T-helper 22 cell (primary cell): ENCODE measurements at regions not wholly inside any gene's neighbourhood (a gene's known extent, or its start where the extent isn't known, plus 50 kb on each side); places are given as distances from the start of the nearest gene placed in this dataset.

Source experiments
- DNase-seq: peaks from one replicate; pipeline ENCODE4 v3.0.0-alpha.2; 2020; ENCODE audit warnings: low read depth

- DNase-seq = no peak
Measured at GRCh38 chr6:87803791-87804190, 101.8 kb upstream of the AKIRIN2 start.

- DNase-seq = no peak
Measured at GRCh38 chr6:87799651-87800050, 97.6 kb upstream of the AKIRIN2 start.

- DNase-seq = no peak
Measured at GRCh38 chr6:87798393-87799278, 96.6 kb upstream of the AKIRIN2 start.

- no peak for DNase-seq
Measured at GRCh38 chr6:87794922-87795885, 93.2 kb upstream of the AKIRIN2 start.

- DNase-seq = no peak
Measured at GRCh38 chr6:87793315-87793714, 91.3 kb upstream of the AKIRIN2 start.

- no peak for DNase-seq
Measured at GRCh38 chr6:87791982-87792381, 89.9 kb upstream of the AKIRIN2 start.

- no peak for DNase-seq
Measured at GRCh38 chr6:87791485-87791884, 89.5 kb upstream of the AKIRIN2 start.

- no peak for DNase-seq
Measured at GRCh38 chr6:87791029-87791428, 89.0 kb upstream of the AKIRIN2 start.

- no peak for DNase-seq
Measured at GRCh38 chr6:87789900-87790290, 87.9 kb upstream of the AKIRIN2 start.

- DNase-seq = no peak
Measured at GRCh38 chr6:87789198-87789899, 87.3 kb upstream of the AKIRIN2 start.

GRCh38 chr6:87788141-87788540 is 86.1 kb upstream of the AKIRIN2 start:
- DNase-seq = no peak

GRCh38 chr6:87785229-87785862 is 83.3 kb upstream of the AKIRIN2 start:
- DNase-seq = no peak

- no peak for DNase-seq
Measured at GRCh38 chr6:87784690-87785089, 82.7 kb upstream of the AKIRIN2 start.

GRCh38 chr6:87784051-87784450 is 82.0 kb upstream of the AKIRIN2 start:
- no peak for DNase-seq

- no peak for DNase-seq
Measured at GRCh38 chr6:87779542-87779941, 77.5 kb upstream of the AKIRIN2 start.

- DNase-seq = no peak
Measured at GRCh38 chr6:87772597-87773530, 70.8 kb upstream of the AKIRIN2 start.

GRCh38 chr6:87767478-87767877 is 65.4 kb upstream of the AKIRIN2 start:
- DNase-seq = no peak

- DNase-seq = no peak
Measured at GRCh38 chr6:87766211-87766610, 64.2 kb upstream of the AKIRIN2 start.

- no peak for DNase-seq
Measured at GRCh38 chr6:87763901-87764300, 61.9 kb upstream of the AKIRIN2 start.

- DNase-seq = no peak
Measured at GRCh38 chr6:87763276-87763675, 61.2 kb upstream of the AKIRIN2 start.

- no peak for DNase-seq
Measured at GRCh38 chr6:87762116-87762515, 60.1 kb upstream of the AKIRIN2 start.
